Pancreas (tissue), 10 donors: ENCODE measurements at regions not wholly inside any gene's neighbourhood (a gene's known extent, or its start where the extent isn't known, plus 50 kb on each side); places are given as distances from the start of the nearest gene placed in this dataset.
A peak's percentile ranks its signal among the peaks of the same experiment; 100 is the strongest.

ENCODE experiments used
- ATAC-seq, 4 donors: fragments of 200-7000 bp; cut with Tn5 transposase; one replicate each; pipeline versions ENCODE4 v1.8.0 to v1.9.1; 2020; ENCODE audit warnings: mild to moderate bottlenecking in 4 of 4, moderate library complexity in 4 of 4
- DNase-seq, 6 donors: peaks; one replicate each; pipeline ENCODE4 v3.0.0-alpha.2; 2020
- FAIRE-seq: peaks from 2 replicates; lab custom pipeline; 2012; peaks lifted over from hg19 to GRCh38; lab: Jason Lieb, UNC
- H3K27ac ChIP-seq, 4 donors: fragments of 200-600 bp; sonication (generic); 1 replicate in 3 of 4; 2 replicates in 1 of 4; pipeline versions ENCODE4 v1.5.0 to v1.8.0; 2020
- H3K27me3 ChIP-seq, 4 donors: fragments of 200-600 bp; one replicate each; pipeline ENCODE4 v1.8.0; 2021
- H3K36me3 ChIP-seq, 3 donors: fragments of 200-600 bp; sonication (generic) in 1 of 3; one replicate each; pipeline versions ENCODE4 v1.5.0 to v1.8.0; 2020 to 2021
- H3K4me1 ChIP-seq, 3 donors: fragments of 200-600 bp; one replicate each; pipeline ENCODE4 v1.8.0; 2021
- H3K4me3 ChIP-seq, 4 donors: fragments of 200-600 bp; sonication (generic) in 2 of 4; one replicate each; pipeline versions ENCODE4 v1.5.0 to v1.8.0; 2020 to 2021
- H3K9me3 ChIP-seq, 4 donors: fragments of 200-600 bp; one replicate each; pipeline ENCODE4 v1.8.0; 2021
- CTCF ChIP-seq, 4 donors: fragments of 200-600 bp; sonication (generic) in 3 of 4; IDR thresholded peaks; one replicate each; pipeline versions ENCODE4 v1.5.0 to v1.8.0; 2021; ENCODE audit warnings: antibody characterized with exemption in 4 of 4
- WGBS, 2 donors: extraction: QIAGEN DNeasy Blood & Tissue Kit; methylation state at CpG; one replicate each; pipeline ENCODE4 v1.1.7; 2013; 5-methylcytosine and 5-hydroxymethylcytosine counted together
- intact Hi-C, 3 donors: fragments of 100-400 bp; cut with DNase I; formaldehyde crosslinking; loops; one replicate each; pipeline versions ENCODE4 v1.11.1 to v1.14.2; 2022
- donor health status: healthy with polysubstance abuse.
- donor health status: DM: no; HTN: no; CAD: no; lungs with moderate emphysema.
- donor health status: DM: no; HTN: no; CAD: no.
- donor health status: control.
- donor health status: control.
- donor health status: Bipolar disorder and iron deficiency.
- donor health status: DM: yes; HTN: yes; CAD: no.
- donor health status: DM: no; HTN: no; CAD: no.
- donor health status: DM: no; HTN: no; CAD: no.
- donor health status: DM: yes; HTN: yes; CAD: no.

DNA sequence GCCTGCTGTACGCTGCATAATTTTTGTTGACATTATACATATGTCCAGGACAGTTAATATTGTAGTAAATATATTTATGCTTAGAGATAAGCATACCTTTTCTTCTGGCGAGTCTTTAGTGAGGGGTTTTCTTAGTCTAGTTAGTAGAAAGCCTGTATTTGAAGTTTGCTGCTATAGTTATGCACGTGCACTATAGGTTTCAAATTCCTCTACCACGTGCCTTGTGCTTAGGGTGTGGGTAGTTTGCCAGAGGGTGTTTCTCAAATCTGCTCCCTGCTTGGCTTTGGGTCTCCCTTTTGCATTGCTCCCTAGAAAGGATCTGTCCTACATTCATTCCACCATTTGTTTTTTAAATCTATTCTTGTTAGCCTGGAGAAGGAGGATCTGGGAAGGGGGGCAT lies 181.4 kb upstream of the UFL1 start:
- FAIRE-seq: no peak
- WGBS, 2 donors: 66 to 67% methylated on average over 4 of the region's 4 CpGs
- H3K36me3 ChIP-seq: no peaks in the 10 kb centered on the region
- no peak for ATAC-seq
- no peak for DNase-seq
- no peaks in the 10 kb centered on the region for H3K27me3 ChIP-seq
- H3K4me1 ChIP-seq: no peaks in the 10 kb centered on the region
- no peak overlapping the region for H3K4me3 ChIP-seq
- H3K9me3 ChIP-seq: no peaks in the 10 kb centered on the region
- no peak overlapping the region for H3K27ac ChIP-seq
- no peak for TF ChIP-seq CTCF (IDR thresholded peaks at IDR 0.05)
- intact Hi-C loops: no loop called here

DNA sequence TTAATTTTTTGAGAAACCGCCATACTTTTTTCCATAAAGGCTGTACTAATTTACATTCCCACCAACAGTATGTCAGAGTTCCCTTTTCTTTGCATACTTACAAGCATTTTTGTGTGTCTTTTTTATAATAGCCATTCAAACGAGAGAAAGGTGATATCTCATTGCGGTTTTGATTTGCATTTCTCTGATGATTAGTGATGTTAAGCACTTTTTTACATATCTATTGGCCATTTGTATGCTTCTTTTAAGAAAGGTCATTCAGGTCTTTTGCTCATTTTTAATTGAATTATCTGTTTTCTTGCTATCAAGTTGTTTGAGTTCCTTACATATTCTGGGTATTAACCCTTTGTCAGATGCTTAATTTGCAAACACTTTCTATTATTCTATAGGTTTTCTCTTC lies 176.1 kb upstream of the UFL1 start:
- no peaks in the 10 kb centered on the region for H3K27me3 ChIP-seq
- 74 to 83% methylated on average over 3 of the region's 3 CpGs for WGBS, 2 donors
- no peak overlapping the region for H3K27ac ChIP-seq
- FAIRE-seq: no peak
- no peaks in the 10 kb centered on the region for H3K36me3 ChIP-seq
- no peak for ATAC-seq
- intact Hi-C loops: no loop called here
- H3K9me3 ChIP-seq: no peaks in the 10 kb centered on the region
- no peak for DNase-seq
- no peak for TF ChIP-seq CTCF (IDR thresholded peaks at IDR 0.05)
- H3K4me3 ChIP-seq: no peak overlapping the region
- no peaks in the 10 kb centered on the region for H3K4me1 ChIP-seq

DNA sequence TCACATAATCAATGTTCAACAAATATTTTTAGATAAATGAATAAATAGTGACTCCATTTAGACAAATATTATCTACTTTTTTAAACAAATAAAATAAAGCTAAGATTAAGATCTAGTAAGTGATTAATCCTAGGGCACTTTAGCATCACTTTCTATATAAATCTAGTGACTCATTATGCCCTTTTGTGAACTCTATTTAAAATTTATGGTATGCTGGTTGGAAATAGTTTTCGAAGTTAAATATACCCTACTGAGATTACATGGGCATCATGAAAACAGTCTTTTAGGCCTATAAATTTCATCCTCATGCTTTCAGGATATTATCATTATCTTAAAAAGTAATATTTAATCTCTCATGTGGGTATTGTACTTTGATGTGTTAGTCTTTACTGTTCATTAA lies 140.4 kb upstream of the UFL1 start:
- no peak for TF ChIP-seq CTCF (IDR thresholded peaks at IDR 0.05)
- ATAC-seq: no peak
- WGBS, 2 donors: 56 to 76% methylated on average over 1 of the region's 1 CpG
- intact Hi-C loops: no loop called here
- Histone ChIP-seq H3K4me1 (no peaks in the 10 kb centered on the region), H3K27me3 (no peaks in the 10 kb centered on the region), H3K4me3 (no peak overlapping the region), H3K36me3 (no peaks in the 10 kb centered on the region), H3K27ac (no peak overlapping the region), H3K9me3 (no peaks in the 10 kb centered on the region)
- no peak for FAIRE-seq
- no peak for DNase-seq

DNA sequence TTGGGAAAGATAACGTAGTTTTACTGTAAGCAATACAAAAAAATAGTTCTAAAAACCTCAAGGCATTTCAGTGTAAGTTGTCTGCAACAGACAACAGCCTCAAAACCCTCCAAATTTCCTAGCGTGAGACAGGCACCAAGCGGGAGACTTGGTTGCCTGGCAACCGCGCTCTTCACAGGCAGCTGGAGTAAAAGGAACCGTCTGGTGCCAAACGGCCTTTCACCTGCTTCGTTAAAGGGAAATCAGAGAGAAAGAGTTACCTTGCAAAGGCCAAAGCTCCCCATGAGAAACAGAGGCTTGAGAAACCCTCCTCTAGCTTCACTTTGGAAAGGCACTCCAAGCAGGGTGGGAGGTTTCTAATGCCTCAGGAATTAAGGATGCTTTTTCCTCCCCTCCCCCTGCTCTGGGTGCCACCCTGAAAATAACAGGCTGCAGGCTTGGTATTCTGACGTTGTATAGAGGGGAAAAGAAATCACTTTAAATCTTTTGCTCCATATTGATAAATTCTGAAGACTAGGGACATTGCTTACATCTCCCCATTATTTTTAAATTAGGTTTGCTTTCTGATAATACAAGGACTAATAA lies 129.7 kb upstream of the UFL1 start:
- WGBS, 2 donors: 10 to 11% methylated on average over 9 of the region's 9 CpGs
- FAIRE-seq: no peak

More for the DNA sequence above, 129.7 kb upstream of the UFL1 start:
- H3K4me3 ChIP-seq: no peak overlapping the region
- H3K4me1 ChIP-seq: no peaks in the 10 kb centered on the region
- ATAC-seq (peak in 2 of 4 donors; percentile 63 to 64), DNase-seq (peak; percentile 10 to 52 (median 22))
- intact Hi-C loops: no loop called here
- no peak for TF ChIP-seq CTCF (IDR thresholded peaks at IDR 0.05)
- H3K36me3 ChIP-seq: no peaks in the 10 kb centered on the region
- no peaks in the 10 kb centered on the region for H3K27me3 ChIP-seq
- H3K9me3 ChIP-seq: no peaks in the 10 kb centered on the region
- H3K27ac ChIP-seq: no peak overlapping the region
